H1 (cell line): ENCODE measurements at regions not wholly inside any gene's neighbourhood (a gene's known extent, or its start where the extent isn't known, plus 50 kb on each side); places are given as distances from the start of the nearest gene placed in this dataset.

ENCODE experiments used
- GABPA ChIP-seq: IDR thresholded peaks from 2 replicates; pipeline ENCODE4 v1.6.1; 2011; ENCODE audit warnings: mild to moderate bottlenecking, low read length, moderate library complexity, borderline replicate concordance; ENCODE audit not compliant: insufficient read depth
- SRF ChIP-seq: IDR thresholded peaks from 2 replicates; pipeline ENCODE4 v1.6.1; 2011; ENCODE audit warnings: mild to moderate bottlenecking, low read depth, low read length, moderate library complexity

- TF ChIP-seq SRF, result no peak
- no peak for TF ChIP-seq GABPA
Observed at GRCh38 chr6:45732731-45733130, 282.9 kb downstream of the CLIC5 start (continued).
